Retinal pigment epithelial cell (primary cell): ENCODE measurements at regions not wholly inside any gene's neighbourhood (a gene's known extent, or its start where the extent isn't known, plus 50 kb on each side); places are given as distances from the start of the nearest gene placed in this dataset.
"Not testable (repeated sequence)": the region's sequence is repeated elsewhere in the genome, so short reads cannot be mapped to it uniquely, and the experiment has no call there.

Experiments used
- DNase-seq: peaks from one replicate; pipeline ENCODE4 v3.0.0-alpha.2; 2010; ENCODE audit warnings: low read depth
- H3K4me3 ChIP-seq: 2 replicates; pipeline ENCODE4 v1.5.1; 2011; ENCODE audit warnings: mild to moderate bottlenecking, low read length, control low read depth, moderate library complexity
- TF ChIP-seq, protein P1 (sequence below): conservative IDR thresholded peaks from 2 replicates; pipeline ENCODE4 v1.5.1; 2011; ENCODE audit warnings: low read depth, low read length, control low read depth, inconsistent platforms

DNA sequence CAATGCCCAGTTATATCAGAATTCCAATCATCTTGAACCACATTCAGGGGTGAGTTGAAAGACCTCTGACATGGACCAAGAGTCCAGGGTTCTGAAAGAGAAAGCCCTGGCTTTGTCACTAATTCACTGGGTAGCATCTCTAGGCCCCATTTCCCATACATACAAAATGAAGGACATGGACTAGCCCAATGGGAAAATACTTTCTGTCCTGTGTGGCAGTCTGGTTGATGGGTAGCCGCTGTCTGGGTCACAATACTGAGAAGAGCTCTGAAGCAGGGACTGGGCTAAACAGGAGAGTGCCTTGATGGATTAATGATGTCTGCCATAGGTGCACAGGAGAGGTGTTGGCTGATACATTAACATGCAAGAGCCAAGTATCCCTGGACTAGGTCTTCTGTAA is 214.3 kb downstream of the RAB11FIP4 start:
- no peak overlapping the region for H3K4me3 ChIP-seq
- TF ChIP-seq, protein P1, sequence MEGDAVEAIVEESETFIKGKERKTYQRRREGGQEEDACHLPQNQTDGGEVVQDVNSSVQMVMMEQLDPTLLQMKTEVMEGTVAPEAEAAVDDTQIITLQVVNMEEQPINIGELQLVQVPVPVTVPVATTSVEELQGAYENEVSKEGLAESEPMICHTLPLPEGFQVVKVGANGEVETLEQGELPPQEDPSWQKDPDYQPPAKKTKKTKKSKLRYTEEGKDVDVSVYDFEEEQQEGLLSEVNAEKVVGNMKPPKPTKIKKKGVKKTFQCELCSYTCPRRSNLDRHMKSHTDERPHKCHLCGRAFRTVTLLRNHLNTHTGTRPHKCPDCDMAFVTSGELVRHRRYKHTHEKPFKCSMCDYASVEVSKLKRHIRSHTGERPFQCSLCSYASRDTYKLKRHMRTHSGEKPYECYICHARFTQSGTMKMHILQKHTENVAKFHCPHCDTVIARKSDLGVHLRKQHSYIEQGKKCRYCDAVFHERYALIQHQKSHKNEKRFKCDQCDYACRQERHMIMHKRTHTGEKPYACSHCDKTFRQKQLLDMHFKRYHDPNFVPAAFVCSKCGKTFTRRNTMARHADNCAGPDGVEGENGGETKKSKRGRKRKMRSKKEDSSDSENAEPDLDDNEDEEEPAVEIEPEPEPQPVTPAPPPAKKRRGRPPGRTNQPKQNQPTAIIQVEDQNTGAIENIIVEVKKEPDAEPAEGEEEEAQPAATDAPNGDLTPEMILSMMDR, result no peak
- no peak for DNase-seq

DNA sequence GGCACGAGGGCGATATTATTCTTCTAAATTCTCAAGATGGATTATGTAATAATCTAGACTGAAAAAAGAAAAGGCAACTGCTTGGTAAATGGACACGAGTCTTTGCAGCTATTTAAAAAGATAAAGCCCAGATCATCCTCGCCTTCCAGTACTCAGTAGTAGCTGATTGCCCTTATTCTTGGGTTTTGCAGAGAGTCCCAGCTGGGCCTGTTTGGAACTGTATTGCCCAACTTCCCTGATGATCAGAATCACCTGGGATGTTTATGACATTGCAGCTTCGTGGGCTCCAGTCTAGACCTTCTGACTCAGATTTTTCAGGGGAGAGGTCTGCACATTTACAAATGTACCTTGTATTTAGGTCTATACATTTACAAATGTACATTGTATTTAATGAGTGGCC is 213.5 kb downstream of the RAB11FIP4 start:
- DNase-seq, result no peak
- TF ChIP-seq, protein P1, result no peak
- no peak overlapping the region for H3K4me3 ChIP-seq

DNA sequence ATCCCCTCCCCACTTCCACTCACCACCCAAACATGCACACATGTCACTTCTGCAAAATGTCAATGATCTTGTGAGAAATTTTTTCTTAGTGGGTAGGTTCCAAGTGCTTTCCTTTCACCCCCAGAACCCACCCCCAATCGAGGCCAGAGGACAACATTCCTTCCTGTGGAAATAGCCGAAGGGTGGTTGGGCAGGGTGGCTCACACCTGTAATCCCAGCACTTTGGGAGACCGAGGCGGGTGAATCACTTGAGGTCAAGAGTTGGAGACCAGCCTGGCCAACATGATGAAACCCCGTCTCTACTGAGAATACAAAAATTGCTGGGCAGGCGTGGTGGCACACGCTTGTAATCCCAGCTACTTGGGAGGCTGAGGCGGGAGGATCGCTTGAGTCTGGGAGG is 208.7 kb downstream of the RAB11FIP4 start:
- not testable (repeated sequence) for H3K4me3 ChIP-seq, DNase-seq

DNA sequence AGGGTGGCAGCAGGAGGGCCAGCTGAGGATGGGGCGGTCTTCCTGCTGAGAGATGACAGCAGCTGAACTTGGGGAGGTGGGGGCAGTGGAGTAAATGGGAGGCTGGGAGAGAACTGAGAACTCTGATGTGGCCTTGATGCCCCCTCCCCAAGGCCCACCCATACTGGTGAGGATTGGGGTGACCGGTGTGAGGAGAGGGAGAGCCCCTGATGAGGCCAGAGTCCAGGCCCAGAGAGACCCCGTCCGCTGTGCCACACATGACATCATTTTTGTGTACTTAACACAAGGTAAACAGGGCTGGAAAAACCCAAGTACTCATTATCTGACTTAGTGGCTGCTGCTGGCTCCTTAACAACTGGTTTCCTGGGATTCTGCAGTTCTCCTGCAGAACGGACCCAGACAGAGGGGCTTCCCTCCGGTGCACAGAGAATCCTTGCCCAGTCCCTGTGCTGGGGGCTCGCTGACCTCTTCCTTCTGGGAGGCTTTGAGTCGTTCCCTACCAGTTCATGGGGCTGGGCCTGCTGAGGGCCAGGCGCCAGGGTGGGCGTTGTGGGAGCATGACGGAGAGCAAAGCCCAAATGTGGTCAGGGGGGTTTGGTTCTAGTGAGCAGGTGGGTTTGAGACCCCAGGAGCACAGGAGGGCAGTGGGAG is 207.6 kb downstream of the RAB11FIP4 start:
- TF ChIP-seq, protein P1, result no peak
- no peak for DNase-seq
- H3K4me3 ChIP-seq, result no peak overlapping the region

DNA sequence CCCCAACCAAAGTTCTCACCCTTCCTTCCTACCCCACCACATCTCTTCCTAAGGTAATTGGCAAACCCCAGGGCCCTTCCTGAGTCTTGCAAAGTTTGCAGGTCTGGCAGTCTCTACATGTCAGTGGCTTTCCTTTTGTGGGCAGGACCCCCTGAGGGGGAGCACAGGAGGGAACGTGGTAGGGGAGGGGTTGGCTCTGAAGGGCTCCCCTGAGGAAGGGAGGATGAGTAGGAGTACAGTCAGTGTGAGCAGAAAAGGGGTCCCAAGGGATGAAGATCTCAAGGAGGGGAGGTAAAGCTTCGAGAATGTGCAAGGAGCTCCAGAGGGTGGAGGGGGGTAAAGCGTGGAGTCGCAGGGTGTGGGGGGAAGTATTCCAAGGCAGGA is 206.9 kb downstream of the RAB11FIP4 start:
- TF ChIP-seq, protein P1, result no peak
- DNase-seq, result no peak

DNA sequence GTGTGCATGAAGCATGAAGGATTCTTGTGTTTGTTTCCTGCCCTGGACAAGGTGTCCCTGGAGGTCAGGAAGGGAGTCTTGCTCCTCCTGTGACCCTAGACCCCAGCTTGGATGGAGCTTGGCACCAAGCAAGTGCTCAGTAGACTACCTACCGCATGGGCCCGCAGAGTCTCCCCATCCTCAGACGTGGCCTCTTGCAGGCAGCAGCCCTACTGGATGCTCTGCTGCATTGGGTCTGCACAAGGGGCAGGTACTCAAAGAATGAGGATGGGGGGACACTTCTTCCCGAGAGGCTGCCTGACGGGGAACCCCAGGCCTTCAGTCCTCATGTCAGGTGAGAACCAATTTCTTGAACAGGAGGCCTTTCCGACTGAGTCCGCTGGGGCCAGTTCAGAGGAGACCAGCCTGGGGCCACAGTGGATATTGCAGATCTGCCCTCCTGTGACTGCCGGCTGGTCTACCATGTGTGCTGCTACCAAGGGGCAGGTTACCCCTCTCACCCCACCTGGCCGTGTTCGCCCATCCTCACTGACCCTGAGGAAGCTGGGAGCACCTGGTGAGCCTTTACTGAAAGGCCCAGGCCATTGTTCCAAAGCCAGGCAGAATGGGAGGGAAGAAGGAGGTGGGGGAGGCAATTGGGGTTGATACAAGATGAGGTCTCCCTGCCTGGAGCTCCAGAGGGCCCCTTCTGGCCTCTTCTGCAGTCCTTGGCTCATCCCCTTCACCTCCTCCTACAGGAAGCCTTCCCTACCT is 206.3 kb downstream of the RAB11FIP4 start:
- no peak overlapping the region for H3K4me3 ChIP-seq
- no peak for DNase-seq
- TF ChIP-seq, protein P1, result no peak

More for the DNA sequence above, 206.9 kb downstream of the RAB11FIP4 start:
- no peak overlapping the region for H3K4me3 ChIP-seq

DNA sequence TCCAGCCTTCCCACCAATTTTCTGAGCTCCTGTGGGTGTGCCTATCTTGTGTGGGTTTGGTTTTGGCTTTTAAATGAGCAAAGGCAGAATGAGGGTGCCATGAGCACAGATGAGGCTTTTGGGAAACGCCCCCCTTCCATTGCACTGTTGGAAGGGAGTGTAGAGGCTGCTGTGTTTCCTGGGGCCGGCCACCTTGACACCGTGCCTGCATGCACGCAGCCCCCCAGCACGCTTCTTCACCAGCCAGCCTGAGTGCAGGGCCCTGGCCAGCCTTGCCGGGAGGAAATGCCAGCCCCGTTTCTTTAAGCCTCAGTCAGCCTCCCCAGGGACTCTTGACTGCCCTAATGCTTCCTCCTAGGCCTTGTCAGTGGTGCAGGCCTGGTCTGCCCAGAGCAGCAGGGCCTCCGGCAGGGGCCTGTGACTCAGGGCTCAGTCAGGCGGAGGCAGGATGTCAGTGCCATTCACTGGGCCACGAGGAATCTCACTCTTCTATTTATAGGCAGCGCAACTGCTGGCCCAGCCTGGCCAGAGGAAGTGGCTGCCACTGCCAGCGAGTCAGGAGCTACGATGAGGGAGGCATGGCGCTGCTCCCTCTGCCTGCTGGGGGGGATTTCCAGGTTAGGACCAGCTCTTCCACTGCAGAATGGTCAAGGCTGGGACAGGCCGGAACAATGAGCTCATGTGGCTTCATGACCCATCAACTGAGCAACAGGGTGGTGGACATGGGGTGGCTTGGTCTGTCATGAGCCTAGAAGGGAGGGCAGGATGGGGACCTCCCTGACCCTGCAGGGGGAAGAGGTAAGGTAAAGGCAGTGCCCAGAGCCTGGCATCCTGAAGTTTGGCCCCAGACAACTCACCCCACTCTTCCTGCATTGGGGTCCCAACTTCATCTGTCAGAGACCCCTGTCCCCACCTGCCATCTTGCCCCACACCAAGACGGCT is 205.2 kb downstream of the RAB11FIP4 start:
- TF ChIP-seq, protein P1, result no peak
- peak; percentile 96 for DNase-seq
- H3K4me3 ChIP-seq, result no peak overlapping the region
